NOMO-1 treated with DMSO at 0.1 percent for 48 hours (cell line): ENCODE measurements at regions not wholly inside any gene's neighbourhood (a gene's known extent, or its start where the extent isn't known, plus 50 kb on each side); places are given as distances from the start of the nearest gene placed in this dataset.
"Not testable (repeated sequence)": the region's sequence is repeated elsewhere in the genome, so short reads cannot be mapped to it uniquely, and the experiment has no call there.

ENCODE experiments used
- DNase-seq: peaks from one replicate; lab custom pipeline; 2025; ENCODE audit not compliant: unreplicated experiment; lab: John Stamatoyannopoulos, UW

- no peak for DNase-seq
These were observed 426.7 kb downstream of the TRIB2 start for GRCh38 chr2:13143451-13143850.

DNA sequence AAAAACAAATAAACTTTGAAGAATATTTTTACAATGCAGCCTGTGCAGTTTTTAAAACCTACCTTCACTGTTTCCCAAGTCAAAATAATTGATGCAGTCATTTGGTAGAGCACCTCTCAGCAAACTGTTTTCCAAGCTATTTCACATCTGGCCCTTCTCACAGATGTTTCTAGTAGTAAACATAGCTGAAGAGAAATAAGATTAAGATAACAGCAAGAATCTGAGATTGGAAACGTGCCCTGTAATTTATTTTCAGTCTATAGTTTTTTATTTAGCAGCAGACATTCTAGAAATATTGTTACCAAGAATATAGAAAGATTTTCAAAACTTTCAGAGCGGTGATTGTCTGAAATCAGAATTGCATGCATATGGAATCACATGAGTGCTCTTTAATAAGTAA lies 440.2 kb downstream of the TRIB2 start:
- no peak for DNase-seq

GRCh38 chr2:13158466-13158865 lies 441.7 kb downstream of the TRIB2 start:
- DNase-seq: no peak

- DNase-seq: no peak
These were observed 464.0 kb downstream of the TRIB2 start for GRCh38 chr2:13180729-13181128.

DNA sequence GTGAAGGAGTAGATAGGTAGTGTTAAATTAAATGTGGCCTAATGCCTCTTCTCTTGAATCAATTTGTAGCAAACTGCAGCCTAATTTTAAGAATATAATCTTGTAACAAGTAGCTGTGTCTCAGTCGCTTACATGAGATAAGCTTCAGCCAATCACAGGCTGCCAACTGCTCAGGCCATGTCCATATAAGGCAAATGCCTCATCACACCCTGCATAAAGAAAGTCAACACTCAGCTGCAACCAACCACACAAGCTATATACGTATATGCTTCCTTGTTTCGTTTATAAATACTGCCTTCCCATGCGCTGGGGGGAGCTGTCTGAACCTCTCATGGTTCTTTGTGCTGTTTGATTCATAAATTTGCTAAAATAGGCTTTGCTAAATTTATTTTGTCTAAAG lies 476.3 kb downstream of the TRIB2 start:
- peak; percentile 33 for DNase-seq

DNA sequence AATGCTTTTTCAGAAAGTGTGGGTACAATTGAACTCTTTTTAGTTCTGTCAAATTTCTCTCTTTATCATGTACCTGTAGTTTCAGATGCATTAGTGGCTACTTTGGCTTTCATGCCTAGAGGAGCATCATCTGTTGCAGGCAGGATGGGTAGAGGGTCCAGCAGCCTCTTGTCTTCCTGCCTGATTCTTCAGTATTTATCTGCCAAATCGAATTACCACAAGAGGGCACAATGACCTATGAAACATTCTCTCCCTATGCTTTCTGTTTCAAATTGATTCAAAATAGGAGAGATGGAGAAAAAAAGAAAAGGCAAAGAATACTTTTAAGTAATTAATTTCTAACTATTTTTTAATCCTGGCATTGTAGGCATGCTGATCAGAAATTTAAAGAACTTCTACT lies 477.2 kb downstream of the TRIB2 start:
- DNase-seq: peak; percentile 24

GRCh38 chr2:13195270-13195669 lies 478.5 kb downstream of the TRIB2 start:
- no peak for DNase-seq

- DNase-seq: no peak
These were observed 480.5 kb downstream of the TRIB2 start for GRCh38 chr2:13197248-13197647.

GRCh38 chr2:13201924-13202323 lies 485.2 kb downstream of the TRIB2 start:
- no peak for DNase-seq

GRCh38 chr2:13212115-13212514 lies 495.4 kb downstream of the TRIB2 start:
- no peak for DNase-seq

DNA sequence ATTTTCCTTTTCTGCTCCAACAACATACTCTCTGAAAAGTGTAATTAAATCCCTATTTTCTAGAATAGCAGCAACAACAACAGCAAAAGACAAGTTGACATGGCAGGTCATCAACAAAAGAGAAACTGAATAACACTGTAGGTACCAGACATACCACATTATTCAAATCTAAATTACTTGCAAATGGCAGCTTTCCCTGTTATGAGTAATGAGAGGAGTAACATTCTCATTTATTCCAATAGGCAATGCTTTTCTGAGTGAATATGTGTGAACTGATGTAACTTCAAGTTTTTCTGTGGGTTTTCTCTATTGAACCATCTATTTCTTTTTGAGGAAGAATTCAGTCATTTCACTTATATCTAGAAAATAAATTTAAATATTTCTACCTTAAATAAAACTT lies 501.5 kb downstream of the TRIB2 start:
- no peak for DNase-seq

GRCh38 chr2:13227578-13227977 lies 510.8 kb downstream of the TRIB2 start:
- DNase-seq: no peak

- no peak for DNase-seq
These were observed 513.5 kb downstream of the TRIB2 start for GRCh38 chr2:13230221-13230620.

- no peak for DNase-seq
These were observed 523.3 kb downstream of the TRIB2 start for GRCh38 chr2:13240061-13240460.

DNA sequence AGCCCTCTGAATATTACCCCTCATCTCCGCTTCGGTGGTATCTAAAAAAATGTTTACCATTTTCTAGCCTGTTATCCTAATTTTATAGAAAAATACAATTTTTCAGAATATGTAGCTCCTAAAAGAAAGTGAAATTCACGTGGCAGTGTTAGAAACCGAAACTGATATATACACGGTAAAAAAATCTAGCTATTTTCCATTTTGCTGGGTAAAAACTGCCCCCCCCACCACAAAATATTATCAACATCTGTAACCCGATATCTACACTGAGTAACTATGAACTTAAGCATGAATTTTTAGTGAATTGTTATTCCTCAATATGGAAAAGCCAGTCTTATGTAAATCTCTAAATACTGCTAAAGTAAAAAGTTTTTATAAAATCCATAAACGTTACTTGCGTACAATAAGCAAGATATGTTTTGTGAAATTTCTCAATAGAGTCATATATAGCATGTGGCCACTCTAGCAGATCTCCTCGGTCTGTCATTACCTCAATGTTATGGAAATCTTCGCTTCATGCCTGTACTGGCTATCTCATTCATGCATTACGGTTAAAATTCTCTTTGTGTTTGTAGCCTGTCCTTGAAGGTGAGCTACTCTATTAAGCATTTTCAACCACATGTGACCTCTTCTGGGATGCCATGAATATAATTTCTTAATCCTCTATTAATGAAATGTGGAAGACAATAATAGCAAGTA lies 524.2 kb downstream of the TRIB2 start:
- DNase-seq: no peak

- DNase-seq: peak; percentile 84
These were observed 535.9 kb downstream of the TRIB2 start for GRCh38 chr2:13252615-13253014.

- peak; percentile 57 for DNase-seq
These were observed 538.7 kb downstream of the TRIB2 start for GRCh38 chr2:13255485-13255884.

GRCh38 chr2:13260402-13260801 lies 543.7 kb downstream of the TRIB2 start:
- DNase-seq: no peak

- DNase-seq: no peak
These were observed 549.4 kb downstream of the TRIB2 start for GRCh38 chr2:13266166-13266565.

GRCh38 chr2:13284688-13285087 lies 568.0 kb downstream of the TRIB2 start:
- no peak for DNase-seq

- DNase-seq: no peak
These were observed 572.6 kb downstream of the TRIB2 start for GRCh38 chr2:13289310-13289709.

DNA sequence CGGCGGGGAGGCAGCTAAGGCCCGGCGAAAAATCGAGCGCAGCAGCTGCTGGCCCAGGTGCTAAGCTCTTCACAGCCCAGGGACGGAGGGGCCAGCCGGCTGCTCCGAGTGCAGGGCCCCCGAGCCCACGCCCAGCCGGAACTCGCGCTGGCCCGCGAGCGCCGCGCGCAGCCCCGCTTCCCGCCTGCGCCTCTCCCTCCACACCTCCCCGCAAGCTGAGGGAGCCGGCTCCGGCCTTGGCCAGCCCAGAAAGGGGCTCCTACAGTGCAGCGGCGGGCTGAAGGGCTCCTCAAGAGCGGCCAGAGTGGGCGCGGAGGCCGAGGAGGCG lies 591.7 kb downstream of the TRIB2 start:
- not testable (repeated sequence) for DNase-seq

DNA sequence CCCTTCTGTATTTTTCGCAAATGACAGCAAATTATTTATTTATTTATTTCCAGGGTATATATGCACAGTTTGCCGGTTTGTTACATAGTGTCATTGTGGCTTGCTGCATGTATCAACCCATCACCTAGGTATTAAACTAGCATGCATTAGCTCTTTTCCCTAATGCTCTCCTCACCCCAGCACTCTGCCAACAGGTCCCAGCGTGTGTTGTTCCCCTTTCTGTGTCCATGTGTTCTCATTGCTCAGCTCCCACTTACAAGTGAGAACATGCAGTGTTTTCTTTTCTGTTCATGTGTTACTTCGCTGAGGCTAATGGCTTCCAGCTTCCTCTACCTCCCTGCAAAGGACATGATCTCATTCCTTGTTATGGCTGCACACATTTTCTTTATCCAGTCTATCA lies 592.3 kb downstream of the TRIB2 start:
- DNase-seq: no peak

DNA sequence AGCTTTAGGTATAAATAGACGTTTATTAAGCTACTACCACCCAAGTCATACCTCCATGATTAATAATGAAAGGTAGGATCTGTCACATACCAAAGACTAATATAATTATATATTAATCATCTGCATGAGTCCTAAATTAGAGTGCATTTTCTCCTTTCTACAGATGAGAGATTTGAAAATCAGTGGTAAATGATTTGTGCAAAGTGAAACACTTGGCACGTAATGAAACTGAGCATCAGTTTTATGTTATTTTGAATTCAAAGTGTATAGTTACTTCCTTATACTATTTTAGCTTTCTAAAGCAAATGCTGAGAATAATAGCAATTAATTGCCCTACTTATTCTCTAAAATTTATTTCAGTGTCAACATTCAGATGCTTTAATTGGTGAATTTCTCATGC lies 615.3 kb downstream of the TRIB2 start:
- DNase-seq: no peak
